HG02884 (cell line): ENCODE measurements at regions not wholly inside any gene's neighbourhood (a gene's known extent, or its start where the extent isn't known, plus 50 kb on each side); places are given as distances from the start of the nearest gene placed in this dataset.
"Not testable (repeated sequence)": the region's sequence is repeated elsewhere in the genome, so short reads cannot be mapped to it uniquely, and the experiment has no call there.

Source experiments
- ATAC-seq: cut with Tn5 transposase; IDR thresholded peaks from one replicate; pipeline ENCODE4 v1.9.1; 2021; ENCODE audit warnings: mild to moderate bottlenecking, moderate library complexity; ENCODE audit not compliant: unreplicated experiment

DNA sequence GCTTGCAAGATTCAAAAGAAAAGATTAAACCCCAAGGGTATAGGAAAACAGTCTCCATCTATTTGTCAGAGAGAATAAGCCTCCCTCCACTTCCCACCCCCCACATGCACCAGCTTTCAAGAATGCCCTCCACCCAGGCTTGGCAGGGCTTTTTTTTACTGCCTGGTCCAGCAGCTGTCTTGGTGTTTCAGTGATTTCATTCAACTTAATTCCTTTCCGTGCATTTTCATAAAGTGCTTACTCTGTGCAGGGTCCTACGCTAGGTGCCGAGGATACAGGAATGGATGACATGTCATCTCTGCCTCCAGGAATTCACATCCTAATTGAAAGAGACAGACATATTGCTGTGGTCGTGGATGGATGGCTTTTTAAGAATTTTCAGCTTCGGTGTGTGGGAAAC lies 117.9 kb downstream of the LRATD1 start:
- ATAC-seq: no peak

DNA sequence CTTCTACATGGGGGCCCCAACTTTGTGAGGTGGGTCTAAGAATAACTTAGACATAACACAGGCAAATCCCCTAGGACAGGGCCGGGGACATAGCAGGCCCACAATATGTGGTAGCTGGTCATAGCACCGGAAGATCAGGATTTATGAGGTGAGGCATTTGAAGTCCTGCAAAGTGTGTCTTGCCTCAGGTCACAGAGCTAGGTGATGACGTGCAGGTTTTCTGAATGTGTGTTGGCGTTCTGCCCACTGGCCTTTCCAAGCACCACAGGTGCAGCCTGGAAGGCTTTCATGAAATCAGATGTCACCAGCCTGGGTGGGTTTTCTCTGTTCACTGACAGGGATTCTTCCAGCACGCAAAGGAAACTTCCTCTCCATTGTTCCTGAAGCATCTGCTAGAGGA lies 119.1 kb downstream of the LRATD1 start:
- no peak for ATAC-seq

DNA sequence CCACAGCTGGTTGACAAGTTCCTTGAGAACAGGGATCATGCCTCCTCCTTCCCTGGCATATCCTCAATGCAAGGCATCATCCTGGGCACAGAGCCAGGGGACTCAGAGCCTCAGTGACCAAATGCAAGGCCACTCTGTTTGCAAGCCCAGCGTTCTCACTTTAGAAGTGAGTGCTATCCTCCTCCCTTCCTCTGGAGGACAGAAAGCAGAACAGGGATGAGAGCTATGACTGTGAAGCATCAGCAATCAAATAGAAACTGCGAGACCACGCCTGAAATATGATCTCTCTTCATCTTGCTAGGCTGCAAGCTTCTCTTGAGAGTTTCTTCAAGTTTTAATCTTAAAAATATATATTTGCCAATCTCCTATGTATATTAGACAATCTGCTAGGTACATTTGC lies 119.8 kb downstream of the LRATD1 start:
- no peak for ATAC-seq

DNA sequence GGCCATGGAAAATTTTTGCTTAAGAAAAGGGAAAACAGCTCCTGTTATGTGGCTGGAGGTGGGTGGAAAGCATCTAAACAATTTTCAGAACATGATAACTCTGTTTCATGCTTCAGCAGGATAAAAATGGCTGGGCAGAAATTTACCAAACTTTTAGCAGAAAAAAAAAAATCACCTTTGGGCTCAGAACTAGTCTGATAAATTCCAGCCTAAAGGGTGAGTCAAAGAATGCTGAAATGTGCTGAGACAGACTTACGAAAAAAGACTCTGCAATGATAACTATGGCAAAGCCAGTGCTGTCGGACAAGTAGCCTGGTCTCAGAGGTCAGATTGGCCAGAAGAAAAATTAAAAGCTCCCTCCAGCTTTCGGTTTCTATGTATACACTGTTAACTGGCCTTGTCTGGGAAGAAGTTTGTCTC lies 123.6 kb downstream of the LRATD1 start:
- no peak for ATAC-seq

DNA sequence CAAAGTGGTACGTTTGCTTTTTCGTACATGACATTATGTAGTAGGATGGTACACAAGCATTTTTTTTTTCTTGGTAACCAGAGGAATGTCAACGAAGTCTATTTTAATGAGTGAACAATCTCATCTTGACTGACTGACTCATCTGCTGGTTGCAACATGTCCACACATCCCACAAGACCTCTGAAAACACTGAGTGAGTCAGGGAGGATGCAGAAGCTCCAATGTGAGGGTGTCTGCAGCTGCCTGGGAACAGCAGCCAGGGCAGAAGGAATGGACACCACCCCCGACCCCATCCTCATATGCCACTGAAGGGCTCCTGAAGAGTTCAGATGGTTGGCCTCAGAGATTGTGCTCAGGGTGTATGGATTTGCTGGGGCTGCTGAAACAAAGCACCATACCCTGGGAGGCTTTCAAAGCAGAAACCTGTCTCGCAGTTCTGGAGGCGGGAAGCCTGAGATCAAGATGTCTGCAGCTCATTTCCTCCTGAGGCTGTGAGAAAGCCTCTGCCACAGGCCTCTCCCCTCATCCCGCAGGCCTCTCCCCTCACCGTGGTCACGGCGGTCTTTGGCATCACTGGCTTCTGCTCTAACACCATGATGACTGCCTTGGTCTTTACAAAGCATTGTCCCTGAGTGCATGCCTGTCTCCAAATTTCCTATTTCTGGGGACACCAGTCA lies 124.6 kb downstream of the LRATD1 start:
- no peak for ATAC-seq

DNA sequence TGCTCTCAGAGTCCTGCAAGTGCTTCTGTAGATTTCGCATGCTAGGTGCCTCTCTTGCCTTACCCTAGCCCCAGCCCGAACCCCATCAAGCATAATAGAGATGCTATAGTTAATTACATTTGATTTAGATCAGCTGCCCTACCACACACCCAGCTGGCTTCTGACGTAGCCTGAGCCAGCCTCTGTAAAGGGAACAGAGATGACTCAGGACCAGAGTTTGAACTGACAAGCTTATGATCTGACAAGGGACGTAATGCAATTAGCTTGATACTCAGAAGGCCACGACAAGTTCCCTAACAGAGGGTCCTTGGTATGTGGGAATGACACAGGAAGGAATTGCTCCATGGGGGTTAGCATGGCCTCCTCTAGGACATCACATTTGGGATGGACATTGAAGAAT lies 126.6 kb downstream of the LRATD1 start:
- no peak for ATAC-seq

DNA sequence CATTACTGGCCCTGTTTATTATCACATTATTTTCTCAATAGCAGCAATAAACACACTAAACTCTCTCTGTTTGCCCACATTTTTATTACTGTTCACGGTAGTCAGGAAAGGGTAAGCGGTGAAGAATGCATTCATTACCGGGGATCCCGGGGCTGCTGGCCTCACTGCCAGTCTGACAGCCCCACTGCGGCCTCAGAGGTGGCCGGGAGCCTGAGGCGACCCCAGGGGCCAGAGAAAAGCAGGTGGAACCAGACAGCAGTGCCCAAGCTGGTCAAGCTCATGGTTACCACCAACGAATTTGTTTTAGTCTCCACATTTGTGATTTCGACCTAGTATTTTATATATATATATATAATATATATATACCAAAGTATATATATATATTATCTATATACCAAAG lies 127.7 kb downstream of the LRATD1 start:
- no peak for ATAC-seq

DNA sequence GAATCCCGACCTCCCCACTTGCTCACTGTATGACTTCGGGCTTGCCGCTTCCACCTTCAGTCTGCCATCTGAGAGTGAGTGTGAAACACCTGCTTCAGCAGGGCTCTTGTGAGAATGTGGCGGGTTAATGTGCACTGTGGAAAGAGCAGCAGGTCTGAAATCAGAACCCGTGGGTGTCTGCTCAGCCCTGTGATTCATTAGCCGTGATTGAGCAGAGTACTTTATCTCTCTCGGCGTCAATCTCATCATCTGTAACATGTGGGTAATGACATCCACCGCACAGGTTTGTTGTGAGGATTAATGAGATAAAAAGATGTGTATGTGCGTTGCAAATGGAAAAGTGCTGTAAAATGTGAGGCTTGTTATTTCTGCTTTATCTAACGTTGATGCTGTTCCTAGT lies 128.6 kb downstream of the LRATD1 start:
- no peak for ATAC-seq

DNA sequence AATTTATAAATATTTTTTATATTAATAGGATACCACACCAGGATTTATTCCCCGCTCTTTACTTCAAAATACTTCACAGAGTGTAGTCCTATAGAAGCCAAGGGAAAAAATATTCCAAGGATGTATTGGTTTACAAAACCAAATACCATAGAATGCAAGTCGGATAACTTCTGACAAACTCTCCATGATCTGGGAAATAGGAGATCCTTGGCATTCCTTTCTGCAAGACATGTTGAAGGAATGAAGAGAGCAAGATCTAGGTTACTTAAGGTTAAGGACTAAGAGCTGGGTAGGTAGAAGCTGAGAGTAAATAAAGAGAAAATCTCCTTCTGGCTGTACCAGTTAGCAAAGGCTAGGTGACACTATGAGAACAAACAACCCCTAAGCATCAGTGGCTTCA lies 141.2 kb downstream of the LRATD1 start:
- no peak for ATAC-seq

DNA sequence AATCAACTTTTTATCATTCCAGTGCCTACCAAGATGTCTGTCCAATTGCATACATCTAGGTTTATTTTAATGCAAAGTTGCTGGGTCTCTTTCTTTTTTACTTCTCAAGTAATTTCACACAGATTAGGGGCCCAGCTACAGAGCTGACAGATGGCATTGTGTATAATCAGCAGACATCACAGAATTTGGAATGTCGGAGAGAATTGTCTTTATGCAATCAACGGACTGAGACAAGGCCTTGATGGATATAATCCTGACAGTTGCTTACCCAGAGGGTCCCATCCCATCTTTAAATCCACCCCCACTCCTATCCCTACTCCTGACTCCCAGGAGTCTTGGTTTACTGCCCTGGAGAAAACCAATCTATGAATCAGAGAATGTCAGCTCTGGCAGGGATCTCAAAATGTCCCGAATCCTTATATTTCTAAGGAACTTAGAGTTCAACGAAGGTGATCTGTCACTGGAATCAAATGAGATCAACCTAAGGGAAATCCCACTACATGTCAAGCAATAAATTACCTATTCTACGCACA lies 142.0 kb downstream of the LRATD1 start:
- no peak for ATAC-seq

DNA sequence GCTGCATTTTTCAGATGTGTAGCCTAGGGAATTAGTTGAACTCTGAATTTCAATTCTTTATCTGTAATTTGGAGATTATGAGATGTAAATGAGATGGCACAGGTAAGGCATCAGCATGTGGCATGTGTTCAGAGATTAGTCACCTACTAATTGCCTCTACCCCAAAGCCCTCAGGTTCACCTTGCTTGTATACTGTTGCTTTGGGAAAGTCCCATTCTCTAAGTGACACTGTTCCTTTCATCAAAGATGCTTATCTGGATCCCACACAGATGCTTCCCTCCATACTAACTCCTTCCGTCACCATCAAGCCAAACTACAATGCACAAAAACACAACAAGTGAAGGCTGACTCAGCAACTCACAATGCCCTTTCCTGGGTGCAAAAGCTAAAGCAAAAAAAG lies 143.7 kb downstream of the LRATD1 start:
- no peak for ATAC-seq

DNA sequence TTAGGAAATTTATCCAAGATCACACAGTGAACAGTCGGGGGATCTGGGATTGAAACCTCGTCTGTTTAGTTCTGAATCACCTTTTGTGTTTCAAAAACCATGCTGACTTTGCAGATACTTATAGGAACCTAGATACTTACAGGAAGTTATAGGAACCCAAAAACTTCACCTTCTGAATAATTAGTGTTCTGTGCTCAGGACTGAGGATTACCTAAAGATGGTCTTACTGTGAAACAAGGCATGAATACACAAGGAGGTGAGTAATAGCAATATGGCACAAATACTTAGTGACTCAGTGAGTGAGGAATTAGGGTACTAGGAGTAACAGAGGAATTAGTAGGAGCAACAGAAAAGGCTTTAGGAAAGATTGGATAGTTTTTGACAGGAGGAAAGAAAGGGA lies 145.5 kb downstream of the LRATD1 start:
- no peak for ATAC-seq

DNA sequence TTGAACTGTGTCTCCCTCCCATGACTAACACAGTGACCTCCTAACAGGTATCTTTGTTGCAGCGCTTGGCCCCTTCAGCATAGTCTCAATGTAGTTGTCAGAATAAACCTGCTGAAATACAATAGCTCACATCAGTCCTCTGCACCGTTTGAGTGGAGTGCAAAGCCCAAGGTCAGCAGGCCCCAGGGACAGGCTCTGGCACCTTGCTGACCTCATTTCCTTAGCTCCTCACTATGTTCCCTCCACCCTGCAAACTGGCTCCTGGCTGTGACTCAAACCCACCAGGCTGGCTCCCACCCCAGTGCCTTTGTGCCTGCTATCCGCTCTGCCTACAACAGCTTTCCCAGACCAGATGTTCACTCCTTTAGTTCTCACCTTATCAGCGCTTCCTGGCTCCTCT lies 146.7 kb downstream of the LRATD1 start:
- ATAC-seq: no peak

DNA sequence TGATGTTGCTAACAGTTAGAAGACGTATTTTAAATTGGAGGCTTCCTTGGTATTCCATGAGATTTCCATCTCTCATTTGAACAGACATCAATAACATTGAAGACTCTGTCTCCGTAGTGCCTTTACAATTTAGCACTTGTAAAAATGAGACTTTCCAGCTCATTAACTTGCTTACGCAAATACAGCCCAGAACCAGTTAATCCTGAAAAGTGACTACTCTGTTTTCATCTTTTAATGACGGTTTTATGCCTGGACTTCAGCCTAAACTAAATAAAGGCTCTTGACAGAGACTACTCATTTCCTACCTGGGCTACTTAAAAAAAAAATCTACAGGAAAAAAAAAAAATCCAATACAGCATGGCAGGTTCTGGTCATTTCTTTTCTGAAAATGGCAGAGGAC lies 148.6 kb downstream of the LRATD1 start:
- no peak for ATAC-seq

DNA sequence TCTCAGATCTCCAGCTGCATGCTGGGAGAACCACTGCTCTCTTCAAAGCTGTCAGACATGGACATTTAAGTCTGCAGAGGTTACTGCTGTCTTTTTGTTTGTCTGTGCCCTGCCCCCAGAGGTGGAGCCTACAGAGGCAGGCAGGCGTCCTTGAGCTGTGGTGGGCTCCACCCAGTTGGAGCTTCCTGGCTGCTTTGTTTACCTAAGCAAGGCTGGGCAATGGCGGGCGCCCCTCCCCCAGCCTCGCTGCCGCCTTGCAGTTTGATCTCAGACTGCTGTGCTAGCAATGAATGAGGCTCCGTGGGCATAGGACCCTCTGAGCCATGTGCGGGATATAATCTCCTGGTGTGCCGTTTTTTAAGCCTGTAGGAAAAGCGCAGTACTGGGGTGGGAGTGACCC lies 156.3 kb downstream of the LRATD1 start:
- ATAC-seq: not testable (repeated sequence)

DNA sequence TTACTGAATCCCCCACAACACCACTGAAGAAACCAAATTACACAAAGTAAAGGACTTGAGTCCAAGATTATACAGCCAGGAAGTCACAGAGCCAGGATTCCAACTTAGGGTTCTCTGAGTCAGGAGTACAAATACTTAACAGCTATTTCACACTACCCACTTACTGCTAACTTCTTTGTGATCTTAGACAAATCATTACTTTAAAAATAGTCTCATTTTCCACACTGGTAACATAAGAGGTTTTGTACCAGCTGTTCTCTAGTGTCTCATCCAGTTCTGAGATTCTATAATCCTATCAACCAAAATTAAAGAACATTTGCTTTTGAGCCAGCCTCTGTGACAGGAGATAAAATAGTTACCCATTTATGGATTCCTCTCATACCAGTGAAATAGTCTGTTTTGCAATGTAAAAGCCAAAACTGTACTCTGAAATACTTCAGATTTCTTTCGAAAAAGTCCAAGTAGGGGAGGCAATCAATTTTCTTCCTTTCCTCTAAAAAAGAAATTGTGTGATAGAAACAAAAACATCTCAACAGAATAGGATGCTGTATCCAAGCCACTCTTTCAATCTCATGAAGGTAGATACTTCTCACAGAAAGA lies 157.6 kb downstream of the LRATD1 start:
- ATAC-seq: no peak

DNA sequence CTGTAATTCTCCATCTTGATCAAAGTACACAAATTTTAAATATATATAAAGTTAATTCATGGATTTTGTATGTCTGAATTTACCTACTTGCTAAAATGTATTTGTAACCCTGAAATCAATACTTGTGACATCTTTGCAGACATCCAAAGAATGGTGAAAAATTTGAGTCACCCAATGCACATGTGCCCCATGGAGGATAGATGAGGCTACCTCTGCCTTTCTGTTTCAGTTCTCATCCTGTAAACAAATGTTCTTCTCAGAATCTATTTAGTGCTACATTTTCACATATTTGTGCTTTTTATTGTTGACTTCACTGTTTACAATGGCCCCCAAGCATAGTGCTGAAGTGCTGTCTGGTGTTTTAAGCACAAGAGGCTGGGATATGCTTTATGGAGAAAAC lies 171.5 kb downstream of the LRATD1 start:
- no peak for ATAC-seq

DNA sequence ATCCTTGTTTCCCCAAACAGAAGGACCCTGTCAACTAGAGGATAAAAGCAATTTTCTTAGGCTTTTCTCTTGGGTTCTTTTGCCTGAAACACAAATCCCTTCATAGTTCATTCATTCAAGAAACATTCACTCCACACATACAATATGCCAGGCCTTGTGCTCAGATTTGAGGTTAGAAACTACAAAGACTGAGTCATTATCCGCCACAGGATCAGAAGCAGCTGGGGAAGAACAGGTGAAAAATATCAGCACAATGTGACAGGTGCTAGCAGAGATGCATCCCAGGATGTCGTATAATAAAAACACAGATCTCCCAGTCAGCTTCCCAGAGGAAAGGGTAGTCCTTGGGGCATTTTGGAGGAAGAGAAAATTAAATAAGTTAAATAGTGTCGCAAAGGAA lies 172.4 kb downstream of the LRATD1 start:
- no peak for ATAC-seq

DNA sequence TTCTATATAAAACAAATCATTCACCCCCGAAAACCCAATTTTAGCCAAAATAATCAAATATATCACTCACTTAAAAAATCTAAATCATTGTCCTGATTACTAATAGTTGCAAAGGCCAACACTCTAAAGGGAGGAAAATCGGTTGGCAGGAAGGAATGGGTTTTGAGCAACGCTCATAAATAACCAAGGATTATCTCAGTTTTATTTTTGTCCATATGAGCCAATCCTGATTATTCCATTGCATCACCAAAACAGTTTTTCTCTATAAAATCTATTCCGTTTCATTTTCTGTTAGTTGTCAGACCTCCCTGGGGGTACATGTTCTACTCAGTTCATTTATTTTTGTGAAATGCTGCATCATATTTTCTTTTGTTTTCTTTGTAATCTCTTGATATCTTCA lies 174.1 kb downstream of the LRATD1 start:
- ATAC-seq: no peak

DNA sequence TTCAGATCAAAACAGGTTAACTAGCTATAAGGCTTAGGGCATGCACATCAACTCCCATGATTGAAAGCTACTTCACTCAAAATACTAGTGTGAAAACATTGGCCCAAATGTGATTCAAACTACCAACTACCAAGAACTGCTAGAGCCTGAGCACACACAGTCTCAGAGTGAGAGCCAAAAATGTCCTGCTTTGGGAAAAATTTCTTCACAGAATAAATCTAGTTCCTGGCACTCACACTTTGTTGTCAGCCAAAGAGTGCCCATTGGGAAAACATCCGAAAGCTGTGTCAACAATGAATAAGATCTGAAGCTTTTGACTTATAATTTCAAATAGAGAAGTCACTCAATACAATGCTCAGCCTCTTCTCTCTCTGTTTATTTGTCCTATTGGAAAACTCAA lies 182.7 kb downstream of the LRATD1 start:
- ATAC-seq: no peak

DNA sequence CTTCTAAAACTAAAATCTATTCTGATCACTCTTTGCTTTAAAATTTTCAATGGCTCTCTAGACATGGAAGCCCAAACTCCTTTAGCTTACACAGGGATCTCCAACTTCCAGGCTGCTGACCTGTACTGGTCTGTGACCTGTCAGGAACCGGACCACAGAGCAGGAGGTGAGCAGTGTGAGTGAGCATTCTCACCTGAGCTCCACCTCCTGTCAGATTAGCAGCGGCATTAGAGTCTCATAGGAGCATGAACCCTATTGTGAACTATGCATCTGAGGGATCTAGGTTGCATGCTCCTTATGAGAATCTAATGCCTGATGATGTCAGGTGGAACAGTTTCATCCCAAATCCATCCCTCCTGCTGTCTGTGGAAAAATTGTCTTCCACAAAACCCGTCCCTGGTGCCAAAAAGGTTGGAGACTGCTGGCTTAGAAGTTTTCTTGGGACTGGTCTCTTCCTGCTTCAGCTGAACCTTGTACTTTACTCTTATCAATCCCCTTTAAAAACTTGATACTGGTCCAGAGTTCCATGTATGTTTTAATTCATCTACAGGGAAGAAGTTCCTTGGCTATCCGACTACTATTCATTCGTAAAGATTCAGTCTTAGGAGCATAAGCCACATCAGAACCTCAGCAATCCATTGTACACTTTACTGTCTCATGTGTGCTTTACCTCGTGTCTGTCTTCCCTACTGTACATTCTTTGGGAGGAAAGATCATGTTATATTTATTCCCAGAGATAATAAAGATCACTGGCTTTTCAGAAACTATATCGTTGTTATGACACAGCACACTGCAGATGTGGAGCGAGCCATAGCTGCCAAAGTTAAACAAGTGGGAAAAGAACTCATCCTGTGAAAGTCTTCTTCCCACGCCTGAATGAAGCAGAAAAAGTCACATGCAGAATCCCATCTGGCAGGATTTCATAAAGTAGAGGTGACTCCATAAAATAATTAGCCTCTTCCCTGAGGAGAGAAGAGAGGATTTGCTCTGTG lies 183.8 kb downstream of the LRATD1 start:
- no peak for ATAC-seq

DNA sequence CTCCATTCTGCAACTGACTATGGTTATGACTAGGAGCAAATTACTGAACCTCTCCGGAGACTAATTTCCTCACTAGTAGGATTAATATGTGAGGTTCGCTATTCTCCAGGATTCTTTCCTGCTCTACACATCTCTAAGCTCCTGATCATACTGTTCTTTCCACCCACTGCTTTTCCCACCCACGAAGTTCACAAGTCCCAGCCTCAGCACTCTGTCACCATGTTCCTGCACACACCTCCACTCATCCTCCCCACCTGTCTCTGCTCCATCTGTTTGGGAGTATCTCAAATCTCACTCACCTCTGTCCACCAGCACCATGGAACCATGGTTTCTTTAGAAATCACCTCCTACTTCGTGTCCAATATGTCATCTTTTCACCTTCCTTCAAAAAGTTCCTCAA lies 185.3 kb downstream of the LRATD1 start:
- no peak for ATAC-seq
